ENCODE measurements at regions not wholly inside any gene's neighbourhood (a gene's known extent, or its start where the extent isn't known, plus 50 kb on each side); places are given as distances from the start of the nearest gene placed in this dataset.
"Not testable (repeated sequence)": the region's sequence is repeated elsewhere in the genome, so short reads cannot be mapped to it uniquely, and the experiment has no call there.

DNA sequence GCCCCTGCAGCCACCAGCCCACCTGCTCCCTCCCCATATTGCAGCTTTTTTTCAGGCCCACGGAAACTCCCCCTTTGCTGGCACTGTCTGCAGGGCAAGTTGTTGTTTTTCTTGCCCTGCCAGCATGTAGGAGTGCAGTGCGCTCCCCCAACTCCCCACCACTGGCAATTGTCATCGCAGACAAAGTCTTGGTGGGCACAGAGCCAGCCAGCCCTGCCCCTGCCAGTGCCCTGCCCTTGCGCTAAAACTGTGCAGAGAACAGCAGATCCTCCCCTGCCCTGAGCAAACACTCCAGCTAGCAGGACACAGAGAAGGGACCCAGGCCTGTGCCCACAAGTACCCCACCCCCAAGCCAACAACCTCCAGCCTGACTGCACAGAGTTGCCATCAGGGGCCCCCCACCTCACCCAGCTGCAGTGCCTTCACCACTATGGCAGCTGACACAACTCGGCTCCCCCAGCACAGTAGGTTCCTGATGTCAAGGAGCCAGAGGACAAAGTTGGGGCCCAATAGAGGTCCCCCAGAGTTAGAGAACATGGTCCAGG, 158.1 kb upstream of the ARHGAP42 start:
- DNase-seq (ENCODE audit: low read depth in 4 of 4, low spot score in 1 of 4), result no peak

- not testable (repeated sequence) for DNase-seq (ENCODE audit: low read depth in 4 of 4, low spot score in 1 of 4)
These were observed 155.8 kb upstream of the ARHGAP42 start for GRCh38 chr11:100531290-100531689.

DNA sequence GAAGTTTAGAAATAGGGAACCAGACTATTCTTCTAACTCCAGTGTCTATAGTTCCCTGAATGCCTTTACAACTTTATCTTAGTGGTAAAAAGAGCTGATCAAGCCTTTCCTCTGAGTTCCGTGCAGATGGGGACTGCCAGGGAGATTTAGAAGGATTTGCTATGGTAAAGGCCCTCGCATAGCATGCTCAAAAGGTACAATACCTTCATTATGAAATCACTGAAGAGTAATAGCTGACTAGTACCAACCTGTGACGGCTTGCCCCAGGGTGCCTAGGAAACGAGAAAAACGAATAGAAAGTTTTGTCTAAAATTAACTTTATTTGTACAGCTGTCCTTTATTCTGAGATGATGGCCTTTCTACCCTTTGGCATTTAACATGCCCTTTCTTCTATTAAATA, 150.1 kb upstream of the ARHGAP42 start:
- no peak for DNase-seq (ENCODE audit: low read depth in 4 of 4, low spot score in 1 of 4)

DNA sequence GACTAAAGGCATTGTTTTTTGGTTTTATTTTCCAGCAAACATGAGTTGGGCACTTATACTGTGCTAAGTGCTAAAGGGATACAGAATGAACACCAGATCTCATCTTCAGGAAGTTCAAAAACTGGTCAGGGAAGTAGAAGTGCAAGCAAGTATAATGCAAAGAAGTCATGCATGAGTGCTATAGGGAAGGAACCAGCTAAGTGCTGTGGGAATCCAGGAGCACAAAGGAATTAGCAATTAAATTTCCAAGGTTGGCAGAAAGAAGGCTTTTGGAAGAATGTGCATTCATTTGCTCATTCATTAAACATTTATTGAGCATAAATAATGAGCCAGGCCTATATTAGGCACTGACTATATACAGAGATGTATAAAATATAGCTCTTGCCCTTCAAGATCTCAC, 143.7 kb upstream of the ARHGAP42 start:
- DNase-seq (ENCODE audit: low read depth in 4 of 4, low spot score in 1 of 4), result no peak

GRCh38 chr11:100545556-100545955, 141.5 kb upstream of the ARHGAP42 start:
- DNase-seq (ENCODE audit: low read depth in 4 of 4, low spot score in 1 of 4), result no peak

DNA sequence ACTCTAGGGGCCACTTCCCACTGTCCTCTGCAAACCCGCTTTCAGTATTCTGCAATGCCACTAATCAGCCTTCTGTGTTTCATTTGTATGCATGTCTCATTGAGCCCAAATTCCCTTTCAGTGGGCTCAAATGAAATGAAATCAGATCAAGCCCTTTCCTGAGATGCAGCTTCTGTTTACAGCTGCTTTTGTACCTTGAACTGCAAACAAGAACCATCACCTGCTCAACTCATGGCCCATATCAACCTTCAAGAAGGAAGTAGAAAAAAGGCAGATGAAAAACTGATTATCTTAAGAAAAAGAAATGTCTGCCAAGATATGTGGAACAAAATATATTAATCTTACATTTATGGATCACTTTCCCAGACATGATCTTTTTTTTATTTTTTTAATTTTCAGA, 141.1 kb upstream of the ARHGAP42 start:
- no peak for DNase-seq (ENCODE audit: low read depth in 4 of 4, low spot score in 1 of 4)

- no peak for DNase-seq (ENCODE audit: low read depth in 4 of 4, low spot score in 1 of 4)
These were observed 140.4 kb upstream of the ARHGAP42 start for GRCh38 chr11:100546714-100547113.

GRCh38 chr11:100550298-100550697, 136.8 kb upstream of the ARHGAP42 start:
- no peak for DNase-seq (ENCODE audit: low read depth in 4 of 4, low spot score in 1 of 4)

- no peak for DNase-seq (ENCODE audit: low read depth in 4 of 4, low spot score in 1 of 4)
These were observed 136.0 kb upstream of the ARHGAP42 start for GRCh38 chr11:100550912-100551632.

- no peak for DNase-seq (ENCODE audit: low read depth in 4 of 4, low spot score in 1 of 4)
These were observed 131.2 kb upstream of the ARHGAP42 start for GRCh38 chr11:100555931-100556330.

DNA sequence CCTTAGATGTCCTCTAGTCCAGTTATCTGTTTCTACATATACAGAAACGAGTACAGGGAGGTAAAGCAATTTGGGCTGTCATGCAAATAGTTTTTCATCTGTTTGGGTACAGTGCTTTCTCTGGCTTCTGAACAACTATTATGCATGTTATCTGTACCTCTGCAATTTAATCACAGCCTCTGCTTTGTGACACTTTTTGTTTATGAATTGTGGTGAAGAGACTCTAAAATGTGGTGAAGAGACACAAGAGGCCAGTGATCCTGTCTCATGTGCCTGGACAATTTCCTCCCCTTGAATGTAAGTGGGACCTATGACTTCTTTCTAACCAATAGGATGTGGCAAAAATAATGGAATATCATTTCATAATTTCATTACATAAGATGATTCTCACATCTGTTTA, 130.3 kb upstream of the ARHGAP42 start:
- no peak for DNase-seq (ENCODE audit: low read depth in 4 of 4, low spot score in 1 of 4)

DNA sequence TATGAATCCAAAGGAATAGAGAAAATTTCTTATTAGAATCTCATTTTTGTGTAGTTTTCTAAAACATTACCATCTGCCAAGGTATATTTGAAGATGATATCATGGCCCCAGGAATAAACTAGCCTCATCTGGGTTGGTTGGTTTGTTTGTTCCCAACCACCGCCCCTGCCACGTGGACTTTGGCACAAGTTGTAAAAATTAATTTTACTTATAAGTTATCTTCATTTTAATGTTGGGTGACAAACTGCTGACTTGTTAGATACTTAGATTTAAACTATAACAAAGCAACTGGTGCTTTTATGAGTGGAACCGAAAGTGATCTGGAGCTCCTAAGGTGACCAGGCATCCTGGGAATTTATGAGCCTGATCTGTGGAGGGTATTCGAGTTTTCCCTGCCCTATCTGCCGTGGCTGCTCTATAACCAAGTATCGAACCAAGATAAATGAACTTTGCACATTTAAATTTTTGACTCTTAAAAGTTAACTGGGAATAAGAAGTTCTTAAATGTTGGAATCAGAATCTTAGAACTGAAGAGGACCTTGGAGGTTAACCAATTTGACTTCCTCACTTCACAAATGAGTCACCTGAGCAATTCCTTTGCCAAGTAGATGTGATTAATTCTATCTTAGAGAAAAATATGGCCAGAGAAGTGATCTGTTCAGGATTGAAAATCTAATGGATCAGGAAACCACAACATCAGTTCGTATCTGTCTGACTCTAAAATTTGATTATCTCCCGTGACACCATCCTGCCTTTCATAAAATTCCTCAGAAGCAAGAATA, 129.1 kb upstream of the ARHGAP42 start:
- DNase-seq (ENCODE audit: low read depth in 4 of 4, low spot score in 1 of 4), result no peak

DNA sequence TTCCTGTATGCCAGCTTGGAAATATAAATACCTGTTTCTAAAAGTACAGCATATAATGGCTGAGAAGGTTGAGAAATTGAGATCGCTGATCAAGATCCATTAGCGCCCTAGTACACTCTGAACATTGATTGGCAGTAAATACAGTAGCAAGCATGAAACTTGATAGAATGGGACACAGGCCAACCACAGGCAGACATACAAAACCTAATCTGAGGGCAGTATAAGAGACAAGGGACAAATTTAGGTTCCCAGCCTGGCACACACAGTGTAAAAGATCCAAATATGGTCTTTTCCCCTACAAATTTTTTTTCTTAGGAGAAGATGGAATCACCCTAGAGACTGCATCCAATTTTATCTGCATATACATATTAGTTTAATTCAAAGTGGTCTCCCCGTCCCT, 126.5 kb upstream of the ARHGAP42 start:
- DNase-seq (ENCODE audit: low read depth in 4 of 4, low spot score in 1 of 4), result no peak

GRCh38 chr11:100561323-100561722, 125.8 kb upstream of the ARHGAP42 start:
- no peak for DNase-seq (ENCODE audit: low read depth in 4 of 4, low spot score in 1 of 4)

DNA sequence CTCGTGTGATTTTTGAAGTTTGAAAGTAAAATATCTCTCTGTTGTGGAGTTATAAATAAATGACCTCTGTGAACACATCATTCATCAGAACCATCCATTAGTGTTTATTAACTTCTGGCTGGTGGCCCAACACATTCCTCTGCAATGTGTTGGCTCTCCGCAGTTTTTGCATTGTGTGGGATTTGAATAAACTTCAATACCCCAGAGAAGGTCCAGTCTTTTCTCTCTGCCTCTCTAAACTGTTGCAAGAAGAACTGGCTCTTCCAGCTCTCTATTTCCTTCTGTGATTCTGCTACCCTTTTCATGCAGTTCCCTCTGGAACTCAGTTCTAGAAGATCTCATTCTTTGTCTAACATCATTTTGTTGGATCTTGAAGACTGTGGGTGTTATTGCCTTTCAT, 125.0 kb upstream of the ARHGAP42 start:
- DNase-seq (ENCODE audit: low read depth in 4 of 4, low spot score in 1 of 4), result no peak

- DNase-seq (ENCODE audit: low read depth in 4 of 4, low spot score in 1 of 4), result no peak
These were observed 123.4 kb upstream of the ARHGAP42 start for GRCh38 chr11:100563541-100564280.

DNA sequence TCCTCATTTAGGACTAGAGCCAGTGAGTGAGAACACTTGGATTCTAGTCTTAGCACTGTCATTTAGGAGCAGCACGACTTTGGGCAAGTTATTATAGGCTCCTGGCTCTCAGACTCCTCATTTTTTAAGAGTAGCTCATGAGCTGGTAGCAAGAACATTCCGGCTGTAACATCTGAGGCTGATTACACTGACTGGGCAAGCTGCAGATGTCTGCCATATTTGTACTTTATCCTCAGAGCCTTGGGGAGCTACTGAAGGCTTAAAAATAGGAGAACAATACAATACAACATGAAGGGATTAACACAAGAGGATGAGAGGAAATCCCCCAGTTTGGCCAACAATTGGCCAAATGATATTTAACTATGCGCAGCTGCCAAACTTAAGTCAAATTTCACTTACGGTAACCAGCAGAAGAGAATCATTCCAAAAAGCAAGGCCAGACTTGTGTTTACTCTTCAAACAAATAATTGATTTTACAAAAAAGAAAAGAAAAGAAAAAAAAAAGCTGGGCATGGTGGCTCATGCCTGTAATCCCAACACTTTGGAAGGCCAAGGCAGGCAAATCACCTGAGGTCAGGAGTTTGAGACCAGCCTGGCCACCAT, 113.1 kb upstream of the ARHGAP42 start:
- DNase-seq (ENCODE audit: low read depth in 4 of 4, low spot score in 1 of 4), result no peak

- no peak for DNase-seq (ENCODE audit: low read depth in 4 of 4, low spot score in 1 of 4)
These were observed 112.0 kb upstream of the ARHGAP42 start for GRCh38 chr11:100574894-100575769.

- peak in 1 of 4 experiments; percentile 0 for DNase-seq (ENCODE audit: low read depth in 4 of 4, low spot score in 1 of 4)
These were observed 111.0 kb upstream of the ARHGAP42 start for GRCh38 chr11:100575860-100576717.

DNA sequence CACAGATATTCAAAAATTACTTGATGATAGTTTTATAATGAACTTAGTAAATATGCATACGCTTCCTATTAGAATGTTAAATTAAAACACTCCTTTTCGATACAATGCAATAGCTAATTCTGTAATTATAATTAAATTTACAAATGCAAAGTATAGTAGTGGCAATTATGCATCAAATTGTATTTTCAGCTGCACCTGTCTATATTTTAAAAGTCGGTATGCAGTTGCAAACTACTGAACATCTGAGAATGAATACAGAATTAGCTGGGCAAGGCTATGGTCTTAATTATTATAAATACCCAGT, 110.4 kb upstream of the ARHGAP42 start:
- no peak for DNase-seq (ENCODE audit: low read depth in 4 of 4, low spot score in 1 of 4)
